Prostate gland (tissue), 2 donors: ENCODE measurements at regions not wholly inside any gene's neighbourhood (a gene's known extent, or its start where the extent isn't known, plus 50 kb on each side); places are given as distances from the start of the nearest gene placed in this dataset.

Source experiments
- CTCF ChIP-seq, 4 experiments: fragments of 200-600 bp in 2 of 4; fragments of 450-650 bp in 2 of 4; sonication (generic) in 2 of 4; IDR thresholded peaks; 1 replicate in 3 of 4; 2 replicates in 1 of 4; pipeline ENCODE4 v1.5.1; 2016 to 2019; ENCODE audit warnings: antibody characterized with exemption in 4 of 4, mild to moderate bottlenecking in 2 of 4, moderate library complexity in 2 of 4
- POLR2A ChIP-seq: fragments of 450-650 bp; IDR thresholded peaks from one replicate; pipeline ENCODE4 v1.6.1; 2016; ENCODE audit warnings: antibody characterized with exemption, mild to moderate bottlenecking
- POLR2AphosphoS5 ChIP-seq: sonication (generic); formaldehyde crosslinking; IDR thresholded peaks from one replicate; pipeline ENCODE4 v1.6.1; 2017; ENCODE audit warnings: antibody characterized with exemption

GRCh38 chr9:79135681-79136415, 435.9 kb upstream of the TLE4 start:
- TF ChIP-seq POLR2AphosphoS5 (no peak), CTCF (IDR thresholded peaks at IDR 0.05) (no peak), POLR2A (no peak)
